Stimulated activated memory B cell treated with anti-CD40 and anti-IgM and Interleukin-4, amounts not matched to agents 10 μg/mL and 1 μg/mL and 100 μg/mL, for 72 hours (primary cell): ENCODE measurements at regions not wholly inside any gene's neighbourhood (a gene's known extent, or its start where the extent isn't known, plus 50 kb on each side); places are given as distances from the start of the nearest gene placed in this dataset.
A peak's percentile ranks its signal among the peaks of the same experiment; 100 is the strongest.

ENCODE experiments used
- ATAC-seq: fragments of 150-1000 bp; cut with Tn5 transposase; 2 replicates; pipeline ENCODE4 v1.10.0; 2021
- H3K27ac Mint-ChIP-seq: one replicate; pipeline ENCODE4 v1.8.0; 2022; ENCODE audit warnings: mild to moderate bottlenecking, mixed read lengths
- H3K27me3 Mint-ChIP-seq: one replicate; pipeline ENCODE4 v1.8.0; 2022; ENCODE audit warnings: mixed read lengths
- H3K36me3 Mint-ChIP-seq: one replicate; pipeline ENCODE4 v1.8.0; 2022; ENCODE audit warnings: mixed read lengths
- H3K4me1 Mint-ChIP-seq: one replicate; pipeline ENCODE4 v1.8.0; 2022; ENCODE audit warnings: mixed read lengths
- H3K4me3 Mint-ChIP-seq: one replicate; pipeline ENCODE4 v1.8.0; 2022; ENCODE audit warnings: mild to moderate bottlenecking, moderate library complexity, mixed read lengths
- H3K9me3 Mint-ChIP-seq: one replicate; pipeline ENCODE4 v1.8.0; 2022; ENCODE audit warnings: mixed read lengths

DNA sequence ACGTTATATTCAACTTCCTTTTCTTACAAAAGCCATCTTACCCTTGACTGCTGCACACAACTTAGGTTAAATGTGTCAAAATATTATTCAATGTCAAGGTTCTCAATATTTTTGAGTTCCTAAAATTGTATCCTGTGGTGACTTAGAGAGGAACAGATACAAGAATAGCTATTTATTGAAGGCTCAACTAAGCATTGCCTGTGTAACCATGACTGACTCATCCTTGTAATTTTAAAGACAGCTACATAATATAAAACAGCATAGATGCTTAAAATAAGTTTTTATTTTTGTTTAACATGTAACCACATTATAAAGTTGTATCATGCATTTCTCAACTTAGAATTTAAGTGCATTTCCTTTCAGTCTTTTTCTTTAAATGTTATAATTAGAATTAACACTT lies 312.9 kb upstream of the RGMB start:
- no peak for ATAC-seq
- H3K27ac Mint-ChIP-seq: no peak overlapping the region
- H3K4me3 Mint-ChIP-seq: no peak overlapping the region
- no peaks in the 10 kb centered on the region for H3K36me3 Mint-ChIP-seq
- no peaks in the 10 kb centered on the region for H3K27me3 Mint-ChIP-seq
- peaks cover 11% of the 10 kb centered on the region for H3K4me1 Mint-ChIP-seq
- H3K9me3 Mint-ChIP-seq: peaks cover 7% of the 10 kb centered on the region

DNA sequence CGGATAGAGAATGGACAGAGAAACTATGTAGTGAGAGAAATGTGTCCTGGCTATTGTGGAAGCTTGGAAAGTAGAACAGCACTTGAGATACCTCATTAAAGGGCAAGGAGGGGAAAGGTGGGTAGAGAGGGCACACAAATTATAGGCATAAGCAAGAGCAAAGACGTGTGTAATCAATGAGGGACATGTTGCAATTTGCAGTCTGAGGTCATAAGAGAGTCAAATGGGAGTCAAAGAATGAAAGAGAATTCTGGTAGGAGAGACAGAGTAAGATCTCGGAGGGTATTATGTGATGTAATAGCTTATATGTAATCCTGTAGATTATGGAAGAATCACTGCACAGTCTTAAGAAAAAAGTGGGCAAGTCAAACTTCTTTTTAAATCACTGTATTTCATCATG lies 312.0 kb upstream of the RGMB start:
- Mint-ChIP-seq H3K9me3 (peaks cover 7% of the 10 kb centered on the region), H3K36me3 (no peaks in the 10 kb centered on the region), H3K27me3 (no peaks in the 10 kb centered on the region), H3K27ac (no peak overlapping the region), H3K4me1 (peaks cover 11% of the 10 kb centered on the region), H3K4me3 (no peak overlapping the region)
- ATAC-seq: no peak

DNA sequence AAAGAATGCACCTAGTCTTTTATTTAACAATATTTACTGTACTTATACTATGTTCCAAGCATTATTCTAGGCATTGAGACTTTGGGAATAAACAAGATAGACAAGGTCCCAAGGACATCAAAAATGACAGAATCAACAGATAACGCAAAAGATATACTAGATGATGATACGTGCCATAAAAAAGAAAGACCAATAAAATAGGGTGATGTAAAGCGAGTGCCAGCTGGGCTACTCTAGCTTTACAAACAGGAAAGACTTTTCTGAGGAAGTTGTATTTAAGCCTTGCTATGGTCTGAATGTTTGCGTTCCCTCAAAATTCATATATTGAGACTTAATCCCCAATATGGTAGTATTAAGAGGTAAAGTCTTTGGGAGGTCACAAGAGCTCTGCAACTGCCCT lies 310.2 kb upstream of the RGMB start:
- no peaks in the 10 kb centered on the region for H3K36me3 Mint-ChIP-seq
- H3K27ac Mint-ChIP-seq: no peak overlapping the region
- no peak for ATAC-seq
- no peak overlapping the region for H3K4me3 Mint-ChIP-seq
- peaks cover 15% of the 10 kb centered on the region for H3K27me3 Mint-ChIP-seq
- peaks cover 7% of the 10 kb centered on the region for H3K9me3 Mint-ChIP-seq
- H3K4me1 Mint-ChIP-seq: peaks cover 11% of the 10 kb centered on the region

DNA sequence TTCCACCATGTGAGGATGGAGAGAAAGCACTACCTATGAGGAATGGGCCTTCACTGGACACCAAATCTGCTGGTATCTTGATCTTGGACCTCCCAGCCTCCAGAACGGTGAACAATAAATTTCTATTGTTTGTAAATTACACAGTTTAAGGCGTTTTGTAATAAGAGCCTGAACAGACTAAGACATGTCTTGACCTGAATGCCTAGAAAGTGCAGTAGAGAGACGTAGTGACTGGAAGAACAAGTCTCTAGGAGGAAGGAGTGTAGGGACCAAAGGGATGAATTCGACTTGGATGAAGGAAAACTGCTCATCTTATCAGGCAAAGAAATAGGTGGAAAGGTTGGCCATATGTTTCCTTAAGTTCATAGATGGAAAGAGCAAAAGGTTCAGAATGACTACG lies 309.8 kb upstream of the RGMB start:
- no peak overlapping the region for H3K4me3 Mint-ChIP-seq
- no peaks in the 10 kb centered on the region for H3K36me3 Mint-ChIP-seq
- no peak overlapping the region for H3K27ac Mint-ChIP-seq
- ATAC-seq: no peak
- H3K4me1 Mint-ChIP-seq: peaks cover 11% of the 10 kb centered on the region
- H3K27me3 Mint-ChIP-seq: peaks cover 17% of the 10 kb centered on the region
- peaks cover 7% of the 10 kb centered on the region for H3K9me3 Mint-ChIP-seq

DNA sequence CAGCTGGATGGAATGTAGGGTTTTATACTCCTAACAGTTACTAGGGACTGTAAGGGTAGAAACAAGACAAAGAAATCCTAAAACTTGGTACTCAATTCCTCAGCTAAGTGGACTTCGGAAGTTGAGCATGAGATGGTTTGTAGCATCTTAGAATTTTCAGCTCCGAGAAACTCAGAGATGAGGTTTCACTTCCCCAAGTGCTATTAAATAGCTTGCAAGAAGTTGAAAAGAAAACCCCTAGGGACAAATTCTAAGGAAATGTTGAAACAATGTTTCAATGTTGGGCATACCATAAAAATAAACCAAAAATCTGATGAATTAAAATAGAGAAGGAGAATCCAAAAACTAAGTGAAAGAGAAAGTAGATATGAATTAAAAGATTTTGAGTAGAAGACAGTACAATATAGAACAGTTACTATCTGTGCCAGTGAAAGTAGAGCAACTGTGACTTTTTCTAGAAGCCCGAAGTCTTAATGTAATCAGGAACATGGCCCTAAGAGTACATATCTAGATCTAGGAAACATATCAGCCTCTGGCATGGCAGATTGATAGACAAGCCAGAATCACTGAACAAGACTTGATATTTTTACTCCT lies 308.6 kb upstream of the RGMB start:
- H3K9me3 Mint-ChIP-seq: peaks cover 5% of the 10 kb centered on the region
- H3K27ac Mint-ChIP-seq: no peak overlapping the region
- ATAC-seq: peak; percentile 64
- peaks cover 11% of the 10 kb centered on the region for H3K4me1 Mint-ChIP-seq
- no peaks in the 10 kb centered on the region for H3K36me3 Mint-ChIP-seq
- H3K27me3 Mint-ChIP-seq: peaks cover 17% of the 10 kb centered on the region
- peak overlapping the region; percentile 14 for H3K4me3 Mint-ChIP-seq

DNA sequence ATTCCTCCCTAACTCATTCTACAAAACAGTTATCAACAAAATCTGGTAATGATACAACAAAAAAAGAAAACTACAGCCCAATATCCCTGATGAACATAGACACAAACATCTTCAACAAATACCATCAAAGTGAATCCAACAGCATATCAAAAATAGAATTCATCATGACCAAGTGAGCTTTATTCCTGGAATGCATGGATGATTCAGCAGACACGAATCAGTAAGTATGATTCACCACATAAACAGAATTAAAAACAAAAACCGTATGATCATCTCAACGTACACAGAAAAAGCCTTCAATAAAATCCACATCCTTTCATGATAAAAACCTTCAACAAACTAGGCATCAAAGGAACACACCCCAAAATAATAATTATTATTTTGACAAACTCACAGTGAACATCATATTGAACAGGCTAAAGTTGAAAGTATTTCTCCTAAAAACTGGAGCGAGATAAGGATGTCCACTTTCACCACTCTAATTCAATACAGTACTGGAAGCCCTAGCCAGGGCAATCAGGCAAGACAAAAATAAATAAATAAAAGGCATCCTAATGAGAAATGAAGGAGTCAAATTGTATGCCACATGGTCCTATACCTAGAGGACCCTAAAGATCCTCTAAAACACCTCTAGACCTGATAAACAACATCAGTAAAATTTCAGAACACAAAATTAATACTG lies 305.1 kb upstream of the RGMB start:
- Mint-ChIP-seq H3K4me3 (no peak overlapping the region), H3K27me3 (peaks cover 27% of the 10 kb centered on the region), H3K9me3 (peaks cover 5% of the 10 kb centered on the region), H3K36me3 (no peaks in the 10 kb centered on the region), H3K4me1 (peaks cover 11% of the 10 kb centered on the region), H3K27ac (no peak overlapping the region)
- ATAC-seq: no peak

DNA sequence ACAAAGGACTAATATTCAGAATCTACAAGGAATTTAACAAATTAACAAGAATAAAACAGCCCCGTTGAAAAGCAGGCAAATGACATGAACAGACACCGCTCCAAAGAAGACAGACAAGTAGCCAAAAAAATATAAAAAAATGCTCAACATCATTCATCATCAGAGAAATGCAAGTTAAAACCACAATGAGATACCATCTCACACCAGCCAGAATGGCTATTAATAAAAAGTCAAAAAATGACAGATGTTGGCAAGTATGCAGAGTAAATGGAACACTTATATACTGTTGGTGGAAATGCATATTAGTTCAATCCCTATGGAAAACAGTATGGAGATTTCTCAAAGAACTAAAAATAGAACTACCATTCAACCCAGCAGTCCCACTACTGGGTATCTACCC lies 302.7 kb upstream of the RGMB start:
- Mint-ChIP-seq H3K4me1 (no peaks in the 10 kb centered on the region), H3K36me3 (no peaks in the 10 kb centered on the region), H3K27me3 (peaks cover 27% of the 10 kb centered on the region), H3K27ac (no peak overlapping the region), H3K9me3 (no peaks in the 10 kb centered on the region), H3K4me3 (no peak overlapping the region)
- no peak for ATAC-seq

DNA sequence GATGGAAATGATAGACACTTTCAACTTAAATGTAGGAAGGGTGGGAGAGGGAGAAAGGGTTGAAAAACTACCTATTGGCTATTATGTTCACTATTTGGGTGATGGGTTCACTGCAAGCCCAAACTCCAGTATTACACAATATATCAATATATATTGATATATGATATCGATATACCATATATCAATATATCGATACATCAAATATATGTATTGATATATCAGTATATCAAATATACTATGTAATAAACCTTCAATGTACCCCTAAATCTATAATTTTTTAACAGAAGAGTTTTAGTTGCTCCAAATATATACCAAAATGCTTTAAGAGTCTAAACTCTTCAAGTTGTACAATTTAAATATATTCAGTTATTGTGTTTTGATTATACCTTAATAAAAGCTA lies 302.0 kb upstream of the RGMB start:
- H3K4me1 Mint-ChIP-seq: peaks cover under 1% of the 10 kb centered on the region
- no peak overlapping the region for H3K4me3 Mint-ChIP-seq
- no peak overlapping the region for H3K27ac Mint-ChIP-seq
- no peak for ATAC-seq
- H3K27me3 Mint-ChIP-seq: peaks cover 27% of the 10 kb centered on the region
- no peaks in the 10 kb centered on the region for H3K36me3 Mint-ChIP-seq
- no peaks in the 10 kb centered on the region for H3K9me3 Mint-ChIP-seq

DNA sequence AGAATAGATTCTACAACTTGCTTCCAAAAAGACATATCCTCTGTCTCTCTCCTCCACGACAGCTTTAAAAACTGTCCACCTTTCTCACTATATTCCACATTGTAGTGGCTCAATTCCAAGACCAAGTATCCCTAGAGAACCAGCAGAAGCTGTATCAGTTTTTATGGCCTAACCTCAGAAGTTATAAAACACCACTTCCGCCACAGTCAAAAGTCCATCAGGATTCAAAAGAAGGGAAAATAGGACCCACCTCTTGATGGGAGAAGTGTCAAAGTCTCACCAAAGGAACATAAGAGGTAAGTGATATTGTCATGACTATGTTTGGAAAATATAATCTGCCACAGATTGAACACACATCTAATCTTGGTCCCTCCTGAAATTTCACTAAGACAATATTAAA lies 299.2 kb upstream of the RGMB start:
- H3K4me3 Mint-ChIP-seq: no peak overlapping the region
- ATAC-seq: no peak

DNA sequence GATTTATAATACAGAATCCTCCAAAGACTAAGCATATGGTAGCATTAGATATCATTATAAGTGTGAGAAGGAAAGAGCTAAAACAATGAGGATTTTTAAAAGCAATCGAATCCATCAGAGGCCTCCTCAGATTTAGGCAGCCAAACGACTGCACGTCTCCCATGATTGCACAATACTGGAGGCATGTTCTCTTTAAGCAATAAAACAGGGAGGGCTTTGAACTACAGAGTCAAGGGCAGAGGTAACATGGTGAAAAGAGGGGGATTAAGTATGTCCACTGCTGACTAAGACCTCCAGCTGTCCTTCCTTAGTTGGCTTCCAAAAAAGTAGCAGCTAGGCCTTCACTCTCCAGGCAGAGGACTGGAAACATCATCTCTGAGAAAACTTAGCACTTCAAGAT lies 298.7 kb upstream of the RGMB start:
- Mint-ChIP-seq H3K9me3 (no peaks in the 10 kb centered on the region), H3K27ac (no peak overlapping the region), H3K27me3 (peaks cover 10% of the 10 kb centered on the region), H3K4me1 (peaks cover 4% of the 10 kb centered on the region), H3K36me3 (no peaks in the 10 kb centered on the region), H3K4me3 (no peak overlapping the region)
- ATAC-seq: no peak

More for the DNA sequence above, 299.2 kb upstream of the RGMB start:
- Mint-ChIP-seq H3K36me3 (no peaks in the 10 kb centered on the region), H3K4me1 (peaks cover 4% of the 10 kb centered on the region), H3K27ac (no peak overlapping the region), H3K9me3 (no peaks in the 10 kb centered on the region), H3K27me3 (peaks cover 10% of the 10 kb centered on the region)

DNA sequence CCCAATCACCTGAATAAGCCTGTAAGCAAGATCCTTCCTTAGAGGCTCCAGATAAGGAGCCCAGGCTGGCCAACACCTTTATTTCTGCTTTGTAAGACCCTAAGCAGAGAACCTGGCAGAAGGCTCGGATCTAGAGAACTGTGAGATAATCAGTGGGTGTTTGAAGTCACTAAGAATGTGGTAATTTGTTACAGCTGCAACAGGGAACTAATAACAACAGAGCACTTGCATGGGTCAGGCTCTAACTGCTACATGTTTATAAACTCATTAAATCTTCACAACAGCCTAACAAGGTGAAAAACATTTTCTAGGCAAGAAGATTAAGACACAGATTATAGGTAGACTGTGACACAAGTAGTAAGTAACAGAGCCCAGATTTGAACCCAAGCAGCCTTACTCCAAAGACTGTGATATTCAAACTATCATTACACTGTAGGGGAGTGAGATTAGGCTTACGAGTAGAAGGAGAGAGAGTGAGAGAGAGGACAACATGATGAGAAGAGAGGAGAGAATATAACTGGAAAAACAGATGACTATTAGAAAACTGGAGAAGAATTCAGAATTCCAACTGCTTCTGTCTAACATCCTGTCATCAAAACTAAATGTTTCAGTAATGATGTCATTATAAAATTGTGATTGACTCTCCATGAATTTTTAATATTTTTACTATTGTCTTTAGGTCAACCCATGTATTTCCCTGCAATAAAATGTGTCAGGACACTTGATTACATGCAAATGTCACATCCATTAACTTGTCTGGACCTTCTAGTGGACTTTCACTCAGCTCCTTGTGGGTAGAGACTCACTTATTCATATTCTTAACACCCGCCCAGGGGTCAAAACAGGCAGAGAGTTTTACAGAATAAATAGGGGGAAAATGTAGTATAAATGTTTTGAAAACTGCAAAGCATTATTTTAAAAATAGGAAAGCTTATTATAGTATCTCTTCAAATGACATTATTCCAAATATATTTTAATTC lies 290.9 kb upstream of the RGMB start:
- no peak overlapping the region for H3K4me3 Mint-ChIP-seq
- no peak for ATAC-seq
- H3K4me1 Mint-ChIP-seq: no peaks in the 10 kb centered on the region
- H3K27me3 Mint-ChIP-seq: peaks cover 7% of the 10 kb centered on the region
- no peaks in the 10 kb centered on the region for H3K36me3 Mint-ChIP-seq
- H3K9me3 Mint-ChIP-seq: no peaks in the 10 kb centered on the region
- no peak overlapping the region for H3K27ac Mint-ChIP-seq

DNA sequence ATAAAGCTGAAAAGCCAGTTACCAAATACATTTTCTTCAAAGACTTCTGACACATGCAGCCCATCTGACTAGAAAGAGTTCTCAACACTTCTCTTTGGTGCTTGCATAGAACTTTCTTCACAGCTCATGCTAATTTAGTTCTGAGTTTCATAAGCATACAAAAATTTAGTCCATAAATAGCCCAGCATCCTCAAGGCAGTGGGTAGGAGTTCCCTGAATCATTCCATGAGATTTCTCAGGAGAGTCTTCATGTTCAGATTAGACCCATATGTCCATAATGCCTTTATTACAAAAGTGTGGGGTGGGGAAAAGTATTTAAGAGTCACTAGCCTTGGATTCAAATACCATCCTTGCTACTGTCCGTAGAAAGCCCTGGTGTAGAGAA lies 290.2 kb upstream of the RGMB start:
- Mint-ChIP-seq H3K9me3 (no peaks in the 10 kb centered on the region), H3K4me1 (no peaks in the 10 kb centered on the region), H3K27me3 (peaks cover 7% of the 10 kb centered on the region), H3K4me3 (no peak overlapping the region), H3K36me3 (no peaks in the 10 kb centered on the region), H3K27ac (no peak overlapping the region)
- no peak for ATAC-seq

DNA sequence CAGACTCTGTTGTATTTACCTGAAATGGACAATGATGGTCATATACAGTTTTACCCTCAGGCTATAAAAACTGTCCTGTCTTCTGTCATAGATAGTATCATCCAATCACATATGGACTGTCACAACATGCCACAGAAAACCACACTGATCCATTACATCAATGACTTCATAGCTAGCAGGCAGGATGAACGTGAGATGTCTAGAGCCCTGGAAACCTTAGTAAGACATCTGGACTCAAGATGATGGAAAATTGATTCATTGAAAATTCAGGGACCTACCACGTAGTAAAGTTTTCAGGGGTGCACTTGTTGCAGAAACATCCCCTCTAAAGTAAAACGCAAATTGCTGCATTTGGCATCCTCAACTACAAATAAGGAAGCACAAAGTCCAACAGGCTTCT lies 284.4 kb upstream of the RGMB start:
- Mint-ChIP-seq H3K4me3 (no peak overlapping the region), H3K9me3 (peaks cover 13% of the 10 kb centered on the region)

DNA sequence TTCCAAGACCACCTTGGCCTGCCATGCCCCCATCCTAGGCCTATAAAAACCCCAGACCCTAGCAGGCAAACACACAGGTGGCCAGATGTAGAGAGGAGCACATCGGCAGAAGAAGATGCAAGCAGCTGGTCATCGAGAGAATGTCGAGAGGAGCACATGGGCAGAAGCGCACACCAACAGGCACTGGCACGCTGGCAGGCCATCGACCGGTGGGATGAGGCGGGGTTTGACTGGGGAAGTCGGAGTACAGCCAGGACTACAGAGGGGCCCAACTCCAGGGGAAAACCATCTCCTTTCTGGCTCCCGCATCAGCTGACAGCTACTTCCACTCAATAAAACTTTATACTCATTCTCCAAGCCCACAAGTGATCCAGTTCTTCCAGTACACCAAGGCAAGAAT lies 283.1 kb upstream of the RGMB start:
- H3K27me3 Mint-ChIP-seq: no peaks in the 10 kb centered on the region
- no peak for ATAC-seq
- no peak overlapping the region for H3K4me3 Mint-ChIP-seq
- H3K36me3 Mint-ChIP-seq: no peaks in the 10 kb centered on the region
- H3K27ac Mint-ChIP-seq: no peak overlapping the region
- H3K4me1 Mint-ChIP-seq: no peaks in the 10 kb centered on the region
- peaks cover 18% of the 10 kb centered on the region for H3K9me3 Mint-ChIP-seq

More for the DNA sequence above, 284.4 kb upstream of the RGMB start:
- no peak for ATAC-seq
- H3K27ac Mint-ChIP-seq: no peak overlapping the region
- no peaks in the 10 kb centered on the region for H3K27me3 Mint-ChIP-seq
- no peaks in the 10 kb centered on the region for H3K4me1 Mint-ChIP-seq
- no peaks in the 10 kb centered on the region for H3K36me3 Mint-ChIP-seq

DNA sequence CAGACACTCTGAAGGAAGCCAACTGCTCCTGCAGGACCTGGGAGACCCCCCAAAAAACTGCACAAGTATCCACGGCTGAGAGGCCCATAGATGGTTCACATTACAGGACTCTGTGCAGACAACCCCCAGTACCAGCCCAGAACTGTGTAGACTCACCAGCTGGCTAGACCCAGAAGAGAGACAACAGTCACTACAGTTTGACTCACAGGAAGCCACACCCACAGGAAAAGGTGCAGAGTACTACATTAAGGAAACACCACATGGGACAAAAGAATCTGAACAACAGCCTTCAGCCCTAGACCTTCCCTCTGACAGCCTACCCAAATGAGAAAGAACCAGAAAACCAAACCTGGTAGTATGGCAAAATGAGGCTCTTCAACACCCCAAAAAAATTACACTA lies 281.2 kb upstream of the RGMB start:
- no peak overlapping the region for H3K27ac Mint-ChIP-seq
- no peak overlapping the region for H3K4me3 Mint-ChIP-seq
- no peak for ATAC-seq
- H3K4me1 Mint-ChIP-seq: no peaks in the 10 kb centered on the region
- H3K36me3 Mint-ChIP-seq: no peaks in the 10 kb centered on the region
- no peaks in the 10 kb centered on the region for H3K27me3 Mint-ChIP-seq
- peaks cover 18% of the 10 kb centered on the region for H3K9me3 Mint-ChIP-seq
